Osteocyte (in vitro differentiated cells): ENCODE measurements at regions not wholly inside any gene's neighbourhood (a gene's known extent, or its start where the extent isn't known, plus 50 kb on each side); places are given as distances from the start of the nearest gene placed in this dataset.

Experiments
- DNase-seq: peaks from one replicate; pipeline ENCODE4 v3.0.0; 2021; ENCODE audit warnings: mixed read lengths; ENCODE audit not compliant: unreplicated experiment; ENCODE audit errors: extremely low spot score
- H3K27ac Mint-ChIP-seq: one replicate; pipeline ENCODE4 v1.8.0; 2021; ENCODE audit warnings: mild to moderate bottlenecking, mixed read lengths; ENCODE audit not compliant: unreplicated experiment
- H3K27me3 Mint-ChIP-seq: one replicate; pipeline ENCODE4 v1.8.0; 2021; ENCODE audit warnings: mixed read lengths; ENCODE audit not compliant: unreplicated experiment
- H3K36me3 Mint-ChIP-seq: one replicate; pipeline ENCODE4 v1.8.0; 2021; ENCODE audit warnings: mixed read lengths; ENCODE audit not compliant: unreplicated experiment
- H3K4me1 Mint-ChIP-seq: one replicate; pipeline ENCODE4 v1.8.0; 2021; ENCODE audit warnings: mixed read lengths; ENCODE audit not compliant: unreplicated experiment
- H3K4me3 Mint-ChIP-seq: one replicate; pipeline ENCODE4 v1.8.0; 2021; ENCODE audit warnings: mild to moderate bottlenecking, moderate library complexity, mixed read lengths; ENCODE audit not compliant: unreplicated experiment
- H3K9me3 Mint-ChIP-seq: one replicate; pipeline ENCODE4 v1.8.0; 2021; ENCODE audit warnings: mixed read lengths; ENCODE audit not compliant: unreplicated experiment
- TF ChIP-seq, protein P1 (sequence below): fragments of 200-600 bp; sonication (generic); IDR thresholded peaks from 2 replicates; pipeline ENCODE4 v1.5.0; 2021; ENCODE audit warnings: antibody characterized with exemption, mild to moderate bottlenecking, moderate library complexity

DNA sequence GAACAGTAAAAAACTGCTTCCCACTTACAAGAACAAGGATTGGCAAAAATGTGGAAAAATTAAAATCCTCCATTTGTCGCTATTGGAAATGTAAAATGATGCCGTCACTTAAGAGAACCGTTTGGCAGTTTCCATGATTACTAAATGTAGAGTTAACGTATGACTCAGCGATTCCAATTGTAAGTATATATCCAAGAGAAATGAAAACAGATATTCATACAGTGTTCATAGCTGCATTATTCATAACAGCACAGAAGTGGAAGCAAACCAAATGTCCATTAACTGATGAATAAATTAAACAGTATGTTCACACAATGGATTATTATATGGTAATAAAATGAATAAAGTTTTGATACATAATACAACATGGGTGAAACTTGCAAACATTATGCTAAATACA lies 971.0 kb downstream of the AMY1C start:
- no peaks in the 10 kb centered on the region for H3K36me3 Mint-ChIP-seq
- H3K4me1 Mint-ChIP-seq, result no peaks in the 10 kb centered on the region
- no peaks in the 10 kb centered on the region for H3K9me3 Mint-ChIP-seq
- no peaks in the 10 kb centered on the region for H3K27me3 Mint-ChIP-seq
- DNase-seq, result no peak
- no peak overlapping the region for H3K27ac Mint-ChIP-seq
- TF ChIP-seq, protein P1, sequence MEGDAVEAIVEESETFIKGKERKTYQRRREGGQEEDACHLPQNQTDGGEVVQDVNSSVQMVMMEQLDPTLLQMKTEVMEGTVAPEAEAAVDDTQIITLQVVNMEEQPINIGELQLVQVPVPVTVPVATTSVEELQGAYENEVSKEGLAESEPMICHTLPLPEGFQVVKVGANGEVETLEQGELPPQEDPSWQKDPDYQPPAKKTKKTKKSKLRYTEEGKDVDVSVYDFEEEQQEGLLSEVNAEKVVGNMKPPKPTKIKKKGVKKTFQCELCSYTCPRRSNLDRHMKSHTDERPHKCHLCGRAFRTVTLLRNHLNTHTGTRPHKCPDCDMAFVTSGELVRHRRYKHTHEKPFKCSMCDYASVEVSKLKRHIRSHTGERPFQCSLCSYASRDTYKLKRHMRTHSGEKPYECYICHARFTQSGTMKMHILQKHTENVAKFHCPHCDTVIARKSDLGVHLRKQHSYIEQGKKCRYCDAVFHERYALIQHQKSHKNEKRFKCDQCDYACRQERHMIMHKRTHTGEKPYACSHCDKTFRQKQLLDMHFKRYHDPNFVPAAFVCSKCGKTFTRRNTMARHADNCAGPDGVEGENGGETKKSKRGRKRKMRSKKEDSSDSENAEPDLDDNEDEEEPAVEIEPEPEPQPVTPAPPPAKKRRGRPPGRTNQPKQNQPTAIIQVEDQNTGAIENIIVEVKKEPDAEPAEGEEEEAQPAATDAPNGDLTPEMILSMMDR, result no peak
- H3K4me3 Mint-ChIP-seq, result no peak overlapping the region

DNA sequence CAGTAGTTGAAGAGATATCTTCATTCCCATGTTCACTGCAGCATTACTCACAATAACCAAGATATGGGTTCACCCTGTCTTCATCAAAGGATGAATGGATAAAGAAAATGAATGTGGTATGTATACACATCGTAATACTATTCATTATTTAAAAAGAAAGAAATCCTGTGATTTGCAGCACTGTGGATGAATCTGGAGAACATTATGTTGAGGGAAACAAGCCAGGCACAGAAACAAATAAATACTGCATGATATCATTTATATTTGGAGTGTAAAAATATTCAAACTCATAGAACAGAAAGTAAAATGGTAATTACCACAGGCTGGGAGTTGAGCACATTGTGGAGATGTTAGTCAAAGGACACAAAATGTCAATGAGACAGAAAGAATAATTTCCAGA lies 977.2 kb downstream of the AMY1C start:
- Mint-ChIP-seq H3K36me3 (no peaks in the 10 kb centered on the region), H3K4me1 (no peaks in the 10 kb centered on the region), H3K9me3 (no peaks in the 10 kb centered on the region), H3K27ac (no peak overlapping the region), H3K4me3 (no peak overlapping the region), H3K27me3 (peaks cover 2% of the 10 kb centered on the region)
- no peak for DNase-seq
- TF ChIP-seq, protein P1, result no peak

DNA sequence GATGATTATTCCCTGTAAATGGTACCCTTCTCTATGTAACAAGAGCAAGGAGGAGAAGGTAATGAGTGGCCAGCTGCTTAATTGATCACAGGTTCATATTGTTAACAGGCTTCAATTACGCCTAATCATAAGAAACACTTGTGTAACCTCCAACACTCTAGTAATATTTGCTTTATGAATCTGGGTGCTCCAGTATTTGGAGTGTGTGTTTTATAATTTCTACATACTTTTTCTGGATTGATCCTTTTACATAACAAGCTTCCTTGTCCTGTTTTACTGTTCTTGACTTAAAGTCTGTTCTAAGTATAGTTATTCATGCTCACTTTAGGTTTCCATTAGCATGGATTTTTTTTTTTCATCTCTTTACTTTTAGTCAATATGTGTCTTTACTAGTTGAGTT lies 984.2 kb downstream of the AMY1C start:
- Mint-ChIP-seq H3K4me1 (no peaks in the 10 kb centered on the region), H3K4me3 (no peak overlapping the region), H3K9me3 (no peaks in the 10 kb centered on the region), H3K27ac (no peak overlapping the region), H3K27me3 (peaks cover 8% of the 10 kb centered on the region), H3K36me3 (no peaks in the 10 kb centered on the region)
- TF ChIP-seq, protein P1, result no peak
- DNase-seq, result no peak

DNA sequence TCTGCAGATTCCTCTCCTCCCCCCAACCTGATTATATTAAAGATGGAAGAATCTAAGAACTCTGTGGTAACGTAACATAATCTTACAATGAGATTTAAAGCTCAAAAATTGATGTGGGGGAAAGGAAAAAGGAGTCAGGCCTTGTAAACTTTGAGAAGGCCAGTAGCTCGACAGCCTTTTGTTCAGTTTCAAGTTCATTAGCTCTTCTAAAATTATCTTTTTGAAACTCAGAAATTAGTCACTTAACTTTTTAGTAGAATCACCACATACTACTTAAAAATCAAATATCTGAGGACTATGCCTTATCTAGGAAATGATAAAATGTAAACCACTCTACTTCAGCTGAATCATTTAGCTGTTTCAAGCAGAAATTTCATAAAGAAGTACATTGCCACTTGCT lies 996.2 kb downstream of the AMY1C start:
- peaks cover 12% of the 10 kb centered on the region for H3K27me3 Mint-ChIP-seq
- TF ChIP-seq, protein P1, result no peak
- no peaks in the 10 kb centered on the region for H3K36me3 Mint-ChIP-seq
- no peak overlapping the region for H3K4me3 Mint-ChIP-seq
- H3K4me1 Mint-ChIP-seq, result no peaks in the 10 kb centered on the region
- H3K9me3 Mint-ChIP-seq, result no peaks in the 10 kb centered on the region
- no peak for DNase-seq
- no peak overlapping the region for H3K27ac Mint-ChIP-seq

DNA sequence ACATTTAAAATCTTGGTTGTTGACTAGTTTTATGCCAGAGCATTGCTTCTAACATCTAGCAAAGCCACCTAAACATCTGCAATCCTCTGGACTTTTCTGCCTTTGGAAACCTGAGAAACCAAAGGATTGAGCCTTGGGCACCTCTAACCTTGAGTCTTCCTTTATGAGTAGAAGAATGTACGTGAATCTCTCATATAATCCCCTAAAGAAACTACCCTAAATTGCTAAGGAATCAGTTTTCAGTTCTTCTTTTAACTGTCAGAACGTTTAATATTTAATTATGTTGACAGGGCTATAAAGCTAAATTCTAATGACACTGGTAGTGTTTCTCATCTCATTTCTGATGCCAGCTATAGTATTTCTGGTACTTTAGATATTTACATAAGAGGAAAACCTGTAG lies 997.3 kb downstream of the AMY1C start:
- TF ChIP-seq, protein P1, result no peak
- Mint-ChIP-seq H3K36me3 (no peaks in the 10 kb centered on the region), H3K27me3 (peaks cover 12% of the 10 kb centered on the region), H3K27ac (no peak overlapping the region), H3K9me3 (no peaks in the 10 kb centered on the region), H3K4me1 (no peaks in the 10 kb centered on the region), H3K4me3 (no peak overlapping the region)
- no peak for DNase-seq
